Activated CD8-positive, alpha-beta T cell treated with anti-CD3 and anti-CD28 coated beads for 36 hours (primary cell): ENCODE measurements at regions not wholly inside any gene's neighbourhood (a gene's known extent, or its start where the extent isn't known, plus 50 kb on each side); places are given as distances from the start of the nearest gene placed in this dataset.

Experiments
- ATAC-seq: fragments of 200-7000 bp; cut with Tn5 transposase; one replicate; pipeline ENCODE4 v1.10.0; 2021; ENCODE audit warnings: mild to moderate bottlenecking, moderate library complexity
- CTCF ChIA-PET: fragments of 350-600 bp; sonication (Branson Sonifier 250); formaldehyde crosslinking; loops from one replicate; lab custom pipeline; 2021; ENCODE audit warnings: antibody characterized with exemption; lab: Charles Lee
- POLR2A ChIA-PET: fragments of 350-600 bp; sonication (Branson Sonifier 250); formaldehyde crosslinking; loops from one replicate; lab custom pipeline; 2021; ENCODE audit warnings: antibody characterized with exemption; lab: Charles Lee
- DNase-seq: peaks from one replicate; pipeline ENCODE4 v3.0.0-alpha.2; 2020
- H3K27ac Mint-ChIP-seq: one replicate; pipeline ENCODE4 v1.8.0; 2021; ENCODE audit warnings: mild to moderate bottlenecking, mixed read lengths
- H3K27me3 Mint-ChIP-seq: one replicate; pipeline ENCODE4 v1.8.0; 2021; ENCODE audit warnings: mixed read lengths
- H3K36me3 Mint-ChIP-seq: one replicate; pipeline ENCODE4 v1.8.0; 2021; ENCODE audit warnings: low read depth, mixed read lengths
- H3K4me1 Mint-ChIP-seq: one replicate; pipeline ENCODE4 v1.8.0; 2021; ENCODE audit warnings: low read depth, mixed read lengths
- H3K4me3 Mint-ChIP-seq: one replicate; pipeline ENCODE4 v1.8.0; 2021; ENCODE audit warnings: mild to moderate bottlenecking, moderate library complexity, mixed read lengths
- H3K9me3 Mint-ChIP-seq: one replicate; pipeline ENCODE4 v1.8.0; 2021; ENCODE audit warnings: mixed read lengths
- CTCF ChIP-seq: fragments of 200-600 bp; IDR thresholded peaks from one replicate; pipeline ENCODE4 v1.8.0; 2022; ENCODE audit warnings: antibody characterized with exemption, mild to moderate bottlenecking
- intact Hi-C: fragments of 100-400 bp; cut with micrococcal nuclease; formaldehyde crosslinking; loops from one replicate; pipeline ENCODE4 v1.10.0; 2022

- no peak for DNase-seq
- H3K27me3 Mint-ChIP-seq, result no peaks in the 10 kb centered on the region
- intact Hi-C loops, result no loop called here
- TF ChIP-seq CTCF, result no peak
- POLR2A ChIA-PET, result interaction anchor here (10.6 to 24.9 kb wide), 2 partner anchors 13 to 27 kb away, joined by 211 to 512 read pairs; a partner anchor contains a TSS
- peak overlapping the region; percentile 90 for H3K4me3 Mint-ChIP-seq
- peaks cover 25% of the 10 kb centered on the region for H3K36me3 Mint-ChIP-seq
- no peak for ATAC-seq
- H3K4me1 Mint-ChIP-seq, result peaks cover 53% of the 10 kb centered on the region
- CTCF ChIA-PET, result interaction anchor here (1.9 to 6.7 kb wide), 3 partner anchors 9 to 54 kb away, joined by 4 to 76 read pairs (median 26); no protein-coding TSS in a partner anchor
- H3K27ac Mint-ChIP-seq, result peak overlapping the region; percentile 95
- H3K9me3 Mint-ChIP-seq, result no peaks in the 10 kb centered on the region
Measured at GRCh38 chr14:73783107-73783727, 68.4 kb upstream of the PTGR2 start.

DNA sequence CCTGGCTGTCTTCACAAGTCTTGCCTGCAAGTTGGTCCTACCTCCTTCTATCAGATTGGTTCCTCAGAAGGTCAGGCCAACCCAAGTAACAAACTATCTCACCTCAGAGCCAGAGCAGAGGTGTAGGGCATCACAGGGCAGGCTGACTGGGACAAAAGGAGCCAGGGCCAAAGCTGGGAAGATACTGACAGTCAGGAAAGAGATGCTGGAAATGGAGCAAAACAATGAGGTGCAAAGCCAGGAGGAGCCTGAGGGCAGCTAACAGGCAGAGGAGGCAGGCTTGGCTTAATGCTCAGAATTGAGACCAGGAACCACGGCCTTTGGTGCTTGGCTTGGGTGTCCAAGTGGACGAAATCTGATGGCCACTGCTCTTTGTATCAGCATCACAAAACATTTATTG is 68.4 kb upstream of the PNMA1 start:
- H3K27me3 Mint-ChIP-seq, result no peaks in the 10 kb centered on the region
- TF ChIP-seq CTCF, result no peak
- POLR2A ChIA-PET, result interaction anchor here (10.6 to 24.9 kb wide), 2 partner anchors 12 to 26 kb away, joined by 211 to 512 read pairs; a partner anchor contains a TSS
- peaks cover 52% of the 10 kb centered on the region for H3K4me1 Mint-ChIP-seq
- H3K36me3 Mint-ChIP-seq, result peaks cover 28% of the 10 kb centered on the region
- no peaks in the 10 kb centered on the region for H3K9me3 Mint-ChIP-seq
- no peak overlapping the region for H3K4me3 Mint-ChIP-seq
- DNase-seq, result no peak
- peak overlapping the region; percentile 95 for H3K27ac Mint-ChIP-seq
- no peak for ATAC-seq
- CTCF ChIA-PET, result no interaction called here
- intact Hi-C loops, result no loop called here

- H3K9me3 Mint-ChIP-seq, result no peaks in the 10 kb centered on the region
- H3K36me3 Mint-ChIP-seq, result peaks cover 29% of the 10 kb centered on the region
- H3K4me1 Mint-ChIP-seq, result peaks cover 63% of the 10 kb centered on the region
- DNase-seq (no peak), ATAC-seq (no peak)
- no peak overlapping the region for H3K4me3 Mint-ChIP-seq
- H3K27me3 Mint-ChIP-seq, result no peaks in the 10 kb centered on the region
- POLR2A ChIA-PET, result interaction anchor here (0.6 to 24.9 kb wide), 3 partner anchors 11 to 38 kb away, joined by 3 to 512 read pairs (median 211); a partner anchor contains a TSS
- TF ChIP-seq CTCF, result no peak
- no peak overlapping the region for H3K27ac Mint-ChIP-seq
- intact Hi-C loops, result no loop called here
- CTCF ChIA-PET, result no interaction called here
Measured at GRCh38 chr14:73780896-73781295, 66.7 kb upstream of the PNMA1 start.

GRCh38 chr14:73780391-73780790 is 66.2 kb upstream of the PNMA1 start:
- no peak for TF ChIP-seq CTCF
- ChIA-PET CTCF (no interaction called here), POLR2A (interaction anchor here (0.6 to 24.9 kb wide), 3 partner anchors 10 to 38 kb away, joined by 3 to 512 read pairs (median 211); a partner anchor contains a TSS)
- Mint-ChIP-seq H3K4me3 (no peak overlapping the region), H3K4me1 (peaks cover 64% of the 10 kb centered on the region), H3K9me3 (no peaks in the 10 kb centered on the region), H3K27ac (no peak overlapping the region), H3K36me3 (peaks cover 25% of the 10 kb centered on the region), H3K27me3 (no peaks in the 10 kb centered on the region)
- intact Hi-C loops, result no loop called here
- no peak for ATAC-seq
- no peak for DNase-seq

- Mint-ChIP-seq H3K4me3 (no peak overlapping the region), H3K4me1 (peaks cover 64% of the 10 kb centered on the region), H3K36me3 (peaks cover 22% of the 10 kb centered on the region), H3K27ac (peak overlapping the region; percentile 8), H3K27me3 (no peaks in the 10 kb centered on the region), H3K9me3 (no peaks in the 10 kb centered on the region)
- ChIA-PET POLR2A (interaction anchor here (1.2 to 24.9 kb wide), 4 partner anchors 8 to 105 kb away, joined by 3 to 512 read pairs (median 10); a partner anchor contains a TSS), CTCF (interaction anchor here (1.3 to 1.9 kb wide), 4 partner anchors 16 to 50 kb away, joined by 3 to 9 read pairs (median 5); a partner anchor contains a TSS)
- DNase-seq, result no peak
- intact Hi-C loops, result no loop called here
- TF ChIP-seq CTCF, result no peak
- no peak for ATAC-seq
Measured at GRCh38 chr14:73778736-73779135, 64.6 kb upstream of the PNMA1 start.
